CD4-positive, alpha-beta T cell treated with Interleukin-15 for 4 hours (primary cell): ENCODE measurements at regions not wholly inside any gene's neighbourhood (a gene's known extent, or its start where the extent isn't known, plus 50 kb on each side); places are given as distances from the start of the nearest gene placed in this dataset.
"Not testable (repeated sequence)": the region's sequence is repeated elsewhere in the genome, so short reads cannot be mapped to it uniquely, and the experiment has no call there.

Source experiments
- DNase-seq: peaks from one replicate; pipeline ENCODE4 v3.0.0-alpha.2; 2020; ENCODE audit warnings: low spot score

DNA sequence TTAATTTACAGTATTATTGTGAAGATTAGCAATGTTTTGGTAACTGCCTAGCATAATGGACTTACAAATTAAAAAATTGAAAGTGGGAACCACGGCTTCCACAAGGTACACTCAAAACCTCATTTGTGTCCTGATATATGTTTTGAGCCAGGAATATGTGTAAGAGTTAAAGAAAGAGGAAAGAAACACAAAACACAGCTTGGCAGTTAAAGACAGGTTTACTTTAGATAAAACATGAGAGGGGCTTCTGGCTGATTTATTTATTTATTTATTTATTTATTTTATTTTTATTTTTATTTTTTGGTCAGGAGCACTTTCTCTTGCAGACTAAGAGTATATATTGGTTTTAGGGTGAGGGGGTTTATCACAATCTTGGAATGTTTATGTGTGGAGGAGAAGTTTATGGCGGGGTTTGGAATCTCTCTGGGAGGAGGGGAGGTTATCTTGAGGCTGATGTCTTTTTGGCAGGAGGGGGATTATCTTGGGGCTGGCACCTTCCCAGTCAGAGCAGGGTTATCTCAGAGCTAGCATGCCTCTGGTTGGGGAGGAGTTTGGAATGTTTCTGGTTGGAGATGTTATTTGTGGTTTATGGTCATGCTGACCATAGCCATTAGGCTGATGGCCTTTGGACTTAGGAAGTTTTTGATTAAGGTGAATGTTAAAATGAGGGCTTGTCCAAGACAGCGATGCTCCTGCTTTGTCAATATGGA is 436.7 kb downstream of the DAD1 start:
- DNase-seq = no peak

DNA sequence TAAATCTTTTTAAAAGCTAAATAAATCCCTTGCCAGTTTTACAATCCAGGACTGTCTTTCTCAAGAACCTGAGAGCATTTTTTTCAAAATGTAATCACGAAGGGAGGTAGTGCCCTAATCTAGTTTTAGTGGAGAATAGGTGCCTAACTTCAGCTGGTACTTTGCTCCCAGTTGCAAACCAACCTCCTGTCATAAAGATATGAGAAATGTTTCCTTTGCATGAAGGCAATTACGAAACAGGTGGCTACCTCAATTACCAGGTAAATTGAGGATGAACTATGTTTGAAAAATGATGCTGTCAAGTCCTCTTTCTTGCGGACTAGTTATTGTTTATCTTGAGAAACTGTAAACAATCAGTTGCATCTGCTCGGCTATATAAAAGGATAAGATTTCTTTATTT is 437.9 kb downstream of the DAD1 start:
- DNase-seq = no peak

DNA sequence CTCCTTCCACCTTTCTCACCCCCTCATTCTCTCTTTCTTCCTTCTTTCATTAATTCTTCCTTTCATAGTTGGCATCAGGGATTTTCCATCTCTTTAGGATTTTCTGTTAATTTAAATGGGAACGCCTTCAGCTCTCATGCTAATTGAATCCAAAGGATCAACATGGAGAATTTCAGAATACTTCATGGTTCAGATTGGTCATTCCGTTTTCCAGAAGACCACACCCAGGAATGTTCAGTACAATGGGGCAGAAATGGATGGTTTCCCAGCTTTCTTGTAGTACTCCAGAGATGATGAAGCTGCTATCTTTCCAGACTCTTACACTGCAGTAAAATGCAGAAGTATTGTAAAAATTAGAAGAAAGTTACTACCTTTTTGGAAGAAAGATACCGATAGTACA is 440.0 kb downstream of the DAD1 start:
- DNase-seq = no peak

DNA sequence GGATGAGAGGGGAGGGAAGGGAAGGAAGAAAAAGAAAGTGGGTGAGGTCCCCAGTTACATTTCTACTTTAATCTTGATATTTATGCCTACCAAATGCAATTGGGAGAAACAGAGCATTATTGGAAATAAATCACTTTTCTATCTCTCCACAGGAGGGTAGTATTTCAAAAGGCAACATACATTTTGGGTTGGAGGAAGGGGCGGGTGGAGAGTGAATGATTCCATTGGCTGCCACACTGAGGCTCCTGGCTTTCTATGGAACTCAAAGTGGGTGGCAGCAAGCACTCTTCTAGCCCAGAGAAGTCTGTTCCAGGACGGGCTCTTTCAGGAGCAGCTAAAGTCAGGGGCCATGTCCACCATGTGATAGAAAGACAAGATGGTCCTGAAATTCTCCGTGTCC is 441.3 kb downstream of the DAD1 start:
- DNase-seq = no peak

DNA sequence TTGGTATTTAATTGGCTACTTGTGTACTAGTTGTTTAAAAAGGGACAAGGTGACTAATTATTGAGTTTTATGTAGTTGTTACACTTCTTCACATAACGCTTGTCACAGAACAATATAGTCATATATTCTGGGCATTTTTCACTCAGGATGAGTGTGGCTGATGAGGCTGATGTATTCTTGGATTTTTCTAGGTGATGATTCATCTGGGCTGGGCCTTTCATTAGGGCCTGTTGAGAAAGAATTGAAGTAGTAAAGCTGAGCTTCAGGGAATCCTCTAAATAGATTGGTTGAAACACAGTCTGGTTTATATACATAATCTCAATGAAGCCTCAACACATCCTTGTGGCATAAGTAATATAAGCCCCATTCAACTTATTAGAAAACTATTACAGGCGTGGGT is 445.7 kb downstream of the DAD1 start:
- no peak for DNase-seq

DNA sequence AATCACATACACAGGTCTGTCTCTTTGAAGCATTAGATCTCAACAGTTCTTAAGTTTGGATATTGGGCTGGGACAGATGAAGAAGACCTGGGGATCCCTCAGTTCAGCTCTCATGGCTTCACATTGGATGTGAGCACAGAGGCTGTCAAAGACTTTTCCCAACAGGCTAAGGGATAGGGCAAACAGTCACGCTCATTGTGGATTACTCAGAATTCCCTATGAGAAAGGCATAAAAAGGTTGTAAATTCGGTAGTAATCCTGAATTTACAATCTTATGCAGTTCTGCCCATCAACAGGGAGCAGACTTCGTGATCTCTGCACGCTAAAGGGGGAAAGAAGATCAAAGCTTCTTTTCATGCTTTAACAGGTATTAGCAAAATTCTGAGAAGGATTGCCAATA is 448.4 kb downstream of the DAD1 start:
- no peak for DNase-seq

DNA sequence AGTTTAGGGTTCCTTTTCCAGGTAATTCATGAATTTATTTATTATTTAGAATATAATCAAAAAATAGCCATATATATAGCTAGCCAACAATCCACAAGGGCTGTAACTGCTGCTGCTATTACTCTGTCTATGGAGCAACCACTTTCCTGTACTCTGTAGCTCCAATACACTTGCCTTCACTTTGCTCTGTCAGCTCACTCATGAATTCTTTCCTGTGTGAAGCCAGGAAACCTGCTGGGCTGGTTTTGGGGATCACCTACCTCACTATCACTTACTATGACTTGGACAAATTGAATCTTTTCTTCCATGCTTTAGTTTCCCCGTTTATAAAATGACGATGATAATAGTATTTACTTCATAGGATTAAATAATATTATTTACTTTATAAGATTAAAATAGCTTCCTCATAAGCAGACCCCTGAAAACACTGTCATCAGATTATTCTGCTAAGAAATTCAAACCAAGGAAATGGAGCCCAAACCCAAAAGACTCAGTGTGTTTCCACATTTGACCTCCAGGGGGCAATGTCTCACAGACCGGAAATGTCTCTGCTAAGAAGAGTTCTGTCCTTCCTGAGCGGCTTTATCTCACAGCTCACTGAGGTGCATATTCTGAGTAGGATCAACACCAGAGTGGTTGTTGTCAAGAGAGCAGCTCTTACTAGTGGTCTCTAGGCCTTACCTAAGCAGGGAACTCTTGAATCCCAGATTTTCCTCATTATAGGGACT is 457.1 kb downstream of the DAD1 start:
- no peak for DNase-seq

DNA sequence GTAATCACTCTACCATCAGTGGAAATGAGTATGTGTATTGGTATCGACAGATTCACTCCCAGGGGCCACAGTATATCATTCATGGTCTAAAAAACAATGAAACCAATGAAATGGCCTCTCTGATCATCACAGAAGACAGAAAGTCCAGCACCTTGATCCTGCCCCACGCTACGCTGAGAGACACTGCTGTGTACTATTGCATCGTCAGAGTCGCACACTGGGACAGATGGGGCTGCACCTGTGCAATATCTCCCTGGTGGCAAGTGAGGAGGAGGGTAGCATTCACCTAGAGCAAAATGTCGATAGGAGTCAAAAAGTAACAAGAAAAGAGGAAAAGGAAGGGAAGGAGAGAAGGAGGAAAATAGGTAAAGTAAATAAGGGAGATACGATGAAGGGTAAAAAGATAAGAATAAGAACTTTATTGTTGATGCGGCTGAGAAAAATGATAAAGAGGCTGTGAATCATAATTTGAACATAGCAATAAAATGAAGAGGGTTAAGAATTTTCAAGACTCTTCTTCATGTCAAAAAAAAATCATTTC is 450.5 kb upstream of the OR4E1 start:
- no peak for DNase-seq

DNA sequence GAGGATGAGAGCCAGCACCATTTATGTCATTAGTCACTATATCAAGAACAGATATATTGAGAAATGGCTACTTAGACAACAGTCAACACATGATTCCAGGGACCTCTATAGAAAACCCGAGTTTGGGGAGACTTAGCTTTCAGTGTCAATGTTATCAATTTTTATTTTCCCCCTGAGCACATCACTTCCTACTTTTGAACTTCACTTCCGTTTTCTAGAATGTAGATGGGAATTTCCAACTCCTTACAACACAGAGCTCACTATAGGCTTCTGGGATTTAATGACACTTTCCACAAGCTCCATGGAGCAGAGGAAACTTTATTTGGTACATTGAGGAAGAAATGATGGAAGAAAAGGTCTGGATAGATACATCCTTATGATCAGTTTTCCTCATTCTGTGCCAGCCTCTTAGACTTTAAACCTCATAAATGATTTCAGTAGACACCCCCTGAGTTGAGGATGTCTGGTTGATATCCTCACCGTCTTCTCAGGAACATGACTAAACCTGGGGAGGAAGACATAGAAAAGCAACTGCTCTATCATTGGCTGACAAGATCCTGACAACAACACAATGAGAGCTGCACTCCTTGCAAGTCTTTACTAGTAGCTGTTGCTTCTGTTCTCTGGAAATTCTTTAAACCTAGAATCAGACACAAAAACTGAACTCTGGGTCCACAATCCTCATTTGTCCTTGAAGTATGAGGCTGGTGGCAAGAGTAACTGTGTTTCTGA is 449.4 kb upstream of the OR4E1 start:
- DNase-seq = peak; percentile 33

DNA sequence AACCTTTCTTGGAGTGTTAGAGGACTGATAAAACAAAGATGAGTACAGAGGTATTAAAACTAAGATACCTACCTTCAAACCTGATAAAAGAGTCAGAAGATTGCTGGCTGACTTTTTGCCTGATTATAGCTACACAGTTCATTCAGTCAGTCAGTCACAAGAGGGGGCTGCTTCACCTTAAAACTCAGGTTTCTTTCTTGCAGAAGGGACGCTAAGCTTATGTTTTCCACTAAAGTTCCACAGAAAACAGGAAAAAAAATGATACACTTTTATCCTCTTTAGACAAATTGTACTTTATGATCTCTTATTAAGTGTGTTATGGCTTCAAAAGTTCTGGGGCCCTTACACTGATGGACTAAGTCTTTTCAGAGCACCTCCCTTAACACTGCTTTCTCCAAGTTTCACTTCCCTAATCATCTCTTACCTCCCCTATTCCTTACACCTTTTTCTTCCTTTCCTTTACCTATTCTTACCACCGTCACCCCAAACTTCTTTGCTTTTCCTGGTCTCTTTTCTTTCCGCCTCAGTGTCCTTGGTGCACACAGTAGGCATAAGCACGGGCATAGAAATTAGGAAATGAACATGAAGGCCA is 448.7 kb upstream of the OR4E1 start:
- DNase-seq = no peak

DNA sequence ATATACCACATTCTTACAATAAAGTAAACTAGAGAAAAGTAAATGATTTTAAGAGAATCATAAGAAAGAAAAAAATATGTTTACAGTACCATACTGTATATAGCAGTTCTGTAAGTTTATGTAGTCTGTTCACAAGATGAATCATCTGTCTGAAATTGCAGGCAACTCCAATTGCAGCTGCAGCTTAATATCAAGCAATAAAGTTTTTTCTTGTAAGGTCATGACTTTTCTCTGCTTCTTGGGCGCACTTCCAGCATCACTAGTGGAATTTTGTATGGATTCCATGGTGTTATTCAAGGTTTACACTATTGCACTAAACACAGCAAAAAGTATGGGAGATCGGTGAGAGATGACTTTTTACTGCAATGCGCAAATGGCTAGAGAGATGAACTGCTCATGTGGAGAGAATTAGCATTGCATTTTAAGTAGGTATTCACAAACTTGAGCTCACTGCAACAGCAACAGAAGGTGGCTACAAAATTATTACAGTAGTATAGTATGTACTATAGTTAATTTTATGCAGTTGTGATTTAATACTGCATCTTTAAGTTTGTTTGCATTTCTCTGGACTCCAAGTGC is 445.4 kb upstream of the OR4E1 start:
- DNase-seq = no peak

DNA sequence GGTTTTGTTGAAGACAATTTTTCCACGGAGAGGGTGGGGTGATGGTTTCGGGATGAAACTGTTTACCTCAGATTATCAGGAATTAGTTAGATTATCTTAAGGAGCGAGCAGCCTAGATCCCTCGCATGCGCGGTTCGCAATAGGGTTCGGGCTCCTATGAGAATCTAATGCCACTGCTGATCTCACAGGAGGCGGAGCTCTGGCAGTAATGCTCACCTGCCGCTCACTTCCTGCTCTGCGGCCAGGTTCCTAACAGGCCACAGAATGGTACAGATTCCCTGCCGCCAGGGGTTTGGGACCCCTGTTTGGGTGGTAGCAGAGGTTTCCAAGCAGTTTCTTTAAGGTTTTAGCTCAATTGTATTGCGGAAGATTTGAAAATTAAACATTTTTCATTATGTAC is 439.8 kb upstream of the OR4E1 start:
- no peak for DNase-seq

DNA sequence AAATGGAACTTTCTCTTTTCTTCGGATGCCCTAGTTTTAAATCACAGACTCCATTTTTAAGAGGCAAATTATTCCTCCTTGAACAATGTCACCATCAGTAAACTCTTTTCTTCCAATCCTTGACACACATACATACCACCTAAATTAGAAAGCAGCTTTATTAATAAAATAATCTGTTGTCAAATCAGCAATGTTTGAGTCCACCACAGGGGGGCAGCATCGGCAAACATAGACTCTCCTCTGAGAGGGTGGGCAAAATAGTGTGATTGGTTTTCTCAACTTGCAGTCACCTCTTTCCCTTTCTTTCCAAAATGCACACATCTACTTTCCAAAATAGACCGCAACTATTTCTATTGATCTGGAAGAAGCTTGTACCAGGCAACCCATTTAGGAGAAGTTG is 438.4 kb upstream of the OR4E1 start:
- peak; percentile 51 for DNase-seq

DNA sequence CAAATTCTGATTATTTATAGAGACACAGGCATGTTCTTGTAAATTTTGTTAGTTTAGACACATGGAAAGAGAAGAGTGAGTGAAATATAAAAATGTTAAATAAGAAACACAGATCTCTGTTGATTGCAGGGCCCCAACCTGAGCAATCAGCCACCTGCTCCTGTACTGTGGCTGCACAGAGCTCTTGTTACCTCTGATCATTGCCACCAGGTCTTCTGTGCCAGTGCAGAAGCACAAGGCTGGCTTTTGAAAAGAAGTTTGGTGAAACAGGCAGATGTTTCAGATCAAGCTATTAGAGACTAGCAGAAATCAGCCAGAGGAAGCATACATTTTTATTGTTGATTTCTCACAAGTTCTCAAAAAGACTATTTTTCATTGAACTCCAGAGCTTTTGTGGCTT is 434.1 kb upstream of the OR4E1 start:
- no peak for DNase-seq

DNA sequence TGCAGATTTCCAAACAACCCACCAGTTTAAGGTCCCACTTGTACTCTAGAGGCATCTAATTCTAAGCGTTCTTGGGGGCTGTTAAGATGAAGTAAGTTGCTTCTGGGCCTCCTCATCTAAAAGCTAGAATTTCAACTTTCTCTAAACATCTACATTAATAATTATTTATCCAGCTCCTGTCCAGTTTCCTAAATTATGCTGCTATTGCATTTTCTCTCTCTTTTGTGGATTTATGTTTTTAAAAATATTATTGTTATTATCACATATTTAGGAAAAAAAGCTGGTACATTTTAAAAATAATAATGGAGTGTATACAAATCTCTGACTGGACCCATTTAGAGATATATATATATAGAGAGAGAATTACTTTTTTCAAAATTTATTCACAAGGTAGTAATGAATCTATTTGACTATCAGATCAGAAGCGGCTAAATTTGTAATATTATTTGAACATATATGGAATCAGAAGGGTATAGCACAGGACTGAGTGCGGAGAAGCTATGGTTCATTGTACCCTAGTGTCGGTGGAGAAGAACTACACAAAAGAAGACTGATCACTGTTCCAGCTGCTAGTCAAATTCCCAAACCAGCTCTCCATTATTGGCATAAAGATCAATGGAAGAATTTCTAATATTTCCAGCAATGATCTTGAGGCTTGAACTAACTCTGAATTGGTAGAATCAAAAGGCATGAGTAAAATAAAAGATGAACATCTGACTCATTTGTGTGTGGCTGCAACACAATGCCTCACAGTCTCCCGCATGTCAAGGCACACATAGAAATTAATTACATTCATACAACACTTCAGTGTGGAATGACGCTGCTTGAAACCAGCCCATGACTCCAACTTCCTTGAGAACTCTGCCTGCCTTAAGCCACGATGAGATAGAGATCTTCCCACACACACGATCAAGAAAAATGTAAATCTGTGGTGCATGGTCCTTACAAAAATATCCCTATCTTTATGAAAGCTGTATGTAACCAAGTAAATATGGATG is 433.4 kb upstream of the OR4E1 start:
- no peak for DNase-seq

DNA sequence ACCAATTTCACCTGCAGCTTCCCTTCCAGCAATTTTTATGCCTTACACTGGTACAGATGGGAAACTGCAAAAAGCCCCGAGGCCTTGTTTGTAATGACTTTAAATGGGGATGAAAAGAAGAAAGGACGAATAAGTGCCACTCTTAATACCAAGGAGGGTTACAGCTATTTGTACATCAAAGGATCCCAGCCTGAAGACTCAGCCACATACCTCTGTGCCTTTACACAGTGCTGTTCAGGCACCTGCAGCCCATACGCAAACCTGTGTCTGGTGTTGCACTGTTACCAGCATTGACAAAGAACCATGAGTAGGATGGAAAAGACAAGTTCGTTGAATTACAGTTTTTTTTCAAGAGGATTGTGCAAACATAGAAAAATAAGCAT is 432.0 kb upstream of the OR4E1 start:
- DNase-seq = no peak

DNA sequence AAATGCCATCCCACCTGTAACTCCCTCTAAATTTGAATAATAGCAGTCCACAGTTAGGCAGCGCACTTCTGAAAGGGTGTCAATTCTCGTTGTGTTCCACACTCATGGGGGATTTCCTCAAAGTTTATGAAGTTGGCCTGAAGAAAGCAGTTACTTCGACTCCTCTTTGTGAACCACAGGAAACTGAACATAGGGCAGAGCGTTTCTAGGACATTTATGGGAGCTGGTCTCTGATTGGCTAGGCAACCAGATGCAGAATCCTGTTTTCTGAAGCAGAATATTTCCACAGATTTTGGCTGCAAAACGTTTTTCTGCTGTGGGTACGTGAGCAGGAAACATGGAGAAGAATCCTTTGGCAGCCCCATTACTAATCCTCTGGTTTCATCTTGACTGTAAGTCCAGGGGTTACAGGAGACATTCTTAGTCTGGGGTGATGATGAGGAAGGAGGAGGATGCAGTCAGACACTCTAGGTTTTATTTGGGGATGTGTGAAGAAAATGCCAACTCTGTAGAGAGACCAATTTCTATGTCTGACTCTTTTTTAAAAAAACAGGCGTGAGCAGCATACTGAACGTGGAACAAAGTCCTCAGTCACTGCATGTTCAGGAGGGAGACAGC is 431.5 kb upstream of the OR4E1 start:
- no peak for DNase-seq

DNA sequence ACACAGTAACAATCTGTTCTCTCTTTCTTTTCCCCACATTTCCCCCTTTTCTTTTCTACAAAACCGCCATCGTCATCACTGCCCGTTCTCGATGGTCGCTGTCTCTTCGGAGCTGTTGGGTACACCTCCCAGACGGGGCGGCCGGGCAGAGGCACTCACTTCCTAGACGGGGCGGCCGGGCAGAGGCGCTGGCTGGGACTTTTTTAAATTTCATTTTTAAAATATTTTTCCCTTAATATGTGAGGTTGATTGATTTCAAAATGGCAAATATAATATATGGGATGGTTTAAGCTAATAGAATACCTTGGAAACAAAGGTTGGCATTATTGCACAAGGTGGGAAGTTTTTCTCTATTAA is 427.1 kb upstream of the OR4E1 start:
- DNase-seq = not testable (repeated sequence)

DNA sequence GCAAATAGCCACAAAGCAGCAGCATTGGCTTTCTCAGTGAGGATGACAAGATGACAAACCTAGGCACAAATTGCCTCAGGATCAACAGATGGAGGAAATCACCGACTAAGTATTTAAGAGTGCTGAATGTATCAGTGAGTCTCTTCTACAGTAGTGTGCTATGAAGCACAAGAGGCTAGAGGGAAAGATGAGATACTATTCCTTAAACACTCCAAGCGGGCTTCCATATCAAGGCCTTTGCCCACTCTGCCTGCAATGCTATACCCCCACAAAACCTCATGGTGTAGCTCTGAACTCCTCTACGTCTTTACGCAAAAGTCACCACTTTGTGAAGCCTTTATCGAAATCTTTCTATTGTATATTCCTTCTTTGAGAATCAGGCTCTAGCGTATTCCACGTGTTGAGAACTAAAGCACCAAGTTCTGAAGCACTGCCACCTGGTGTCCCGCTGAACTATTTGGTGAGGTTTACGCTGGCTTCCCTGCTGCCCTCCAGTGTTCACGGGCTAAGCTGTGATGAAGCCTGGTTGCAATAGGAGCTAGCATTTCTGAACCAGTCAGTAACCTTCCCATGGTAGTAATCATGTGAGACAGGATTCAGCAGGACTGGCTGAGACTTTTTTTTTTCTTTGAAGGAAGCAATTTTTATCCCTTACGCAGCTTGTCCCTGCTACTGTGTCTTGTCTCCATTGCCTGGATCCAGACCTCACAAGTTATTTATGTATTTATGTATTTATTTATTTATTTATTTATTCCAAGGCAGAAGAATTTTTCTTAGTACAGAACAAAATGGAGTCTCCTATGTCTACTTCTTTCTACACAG is 426.5 kb upstream of the OR4E1 start:
- DNase-seq = peak; percentile 60

DNA sequence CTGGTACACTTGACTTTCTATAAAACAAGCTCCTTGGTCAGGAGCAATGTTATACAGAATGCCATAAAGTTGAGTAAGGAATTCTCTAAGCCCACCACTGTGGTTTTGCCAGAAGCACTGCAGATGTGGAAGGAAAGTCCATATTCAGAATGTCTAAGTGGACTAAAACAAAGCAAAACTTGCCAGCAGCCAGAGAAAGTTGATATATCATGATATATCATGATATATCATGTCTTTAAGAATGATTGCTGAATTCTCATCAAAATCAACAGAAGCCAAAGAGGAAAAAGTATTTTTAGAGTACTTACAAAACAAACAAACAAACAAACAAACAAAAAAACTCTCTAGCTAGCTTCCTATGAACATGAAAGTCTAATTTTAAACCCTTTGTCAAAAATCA is 424.8 kb upstream of the OR4E1 start:
- no peak for DNase-seq
